ENCODE measurements at regions not wholly inside any gene's neighbourhood (a gene's known extent, or its start where the extent isn't known, plus 50 kb on each side); places are given as distances from the start of the nearest gene placed in this dataset.

DNA sequence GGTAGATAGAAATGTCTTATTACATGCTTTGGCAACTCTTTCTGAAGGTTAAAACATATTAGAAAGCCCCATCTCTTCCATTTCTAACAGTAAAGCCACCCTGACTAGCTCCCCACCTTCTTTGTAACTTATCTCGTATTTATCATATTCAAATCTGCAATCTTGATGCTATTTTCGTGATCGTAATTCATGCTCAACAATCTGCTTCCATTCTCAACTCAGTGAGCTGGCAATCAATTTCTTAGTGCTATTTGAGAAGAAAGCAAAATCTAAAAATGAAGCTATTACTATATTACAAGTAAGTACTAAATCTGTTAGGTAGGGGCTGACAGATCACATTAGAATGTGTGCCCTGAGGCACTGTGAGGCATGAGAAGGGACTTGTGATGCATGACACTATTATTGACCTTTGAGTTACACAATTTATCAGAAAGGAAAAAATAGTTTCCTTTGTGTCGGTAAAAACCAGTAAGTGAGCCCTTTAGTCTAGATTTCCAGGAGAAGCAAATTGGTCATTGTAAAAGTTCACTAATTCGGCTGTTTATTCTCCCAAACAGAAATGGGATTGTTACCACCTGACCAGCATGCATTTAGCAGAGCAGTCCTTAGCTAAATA, 379.7 kb upstream of the CNTN6 start:
- no peak for DNase-seq (ENCODE audit: extremely low spot score)
- CTCF ChIA-PET: interaction anchor here (1.2 kb wide), 1 partner anchor 11 kb away, joined by 4 read pairs; no protein-coding TSS in a partner anchor
- TF ChIP-seq, protein P1, sequence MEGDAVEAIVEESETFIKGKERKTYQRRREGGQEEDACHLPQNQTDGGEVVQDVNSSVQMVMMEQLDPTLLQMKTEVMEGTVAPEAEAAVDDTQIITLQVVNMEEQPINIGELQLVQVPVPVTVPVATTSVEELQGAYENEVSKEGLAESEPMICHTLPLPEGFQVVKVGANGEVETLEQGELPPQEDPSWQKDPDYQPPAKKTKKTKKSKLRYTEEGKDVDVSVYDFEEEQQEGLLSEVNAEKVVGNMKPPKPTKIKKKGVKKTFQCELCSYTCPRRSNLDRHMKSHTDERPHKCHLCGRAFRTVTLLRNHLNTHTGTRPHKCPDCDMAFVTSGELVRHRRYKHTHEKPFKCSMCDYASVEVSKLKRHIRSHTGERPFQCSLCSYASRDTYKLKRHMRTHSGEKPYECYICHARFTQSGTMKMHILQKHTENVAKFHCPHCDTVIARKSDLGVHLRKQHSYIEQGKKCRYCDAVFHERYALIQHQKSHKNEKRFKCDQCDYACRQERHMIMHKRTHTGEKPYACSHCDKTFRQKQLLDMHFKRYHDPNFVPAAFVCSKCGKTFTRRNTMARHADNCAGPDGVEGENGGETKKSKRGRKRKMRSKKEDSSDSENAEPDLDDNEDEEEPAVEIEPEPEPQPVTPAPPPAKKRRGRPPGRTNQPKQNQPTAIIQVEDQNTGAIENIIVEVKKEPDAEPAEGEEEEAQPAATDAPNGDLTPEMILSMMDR (IDR thresholded peaks at IDR 0.05; ENCODE audit: control extremely low read depth, extremely low read depth, low read depth, missing control alignments): no peak
- POLR2A ChIA-PET: no interaction called here

DNA sequence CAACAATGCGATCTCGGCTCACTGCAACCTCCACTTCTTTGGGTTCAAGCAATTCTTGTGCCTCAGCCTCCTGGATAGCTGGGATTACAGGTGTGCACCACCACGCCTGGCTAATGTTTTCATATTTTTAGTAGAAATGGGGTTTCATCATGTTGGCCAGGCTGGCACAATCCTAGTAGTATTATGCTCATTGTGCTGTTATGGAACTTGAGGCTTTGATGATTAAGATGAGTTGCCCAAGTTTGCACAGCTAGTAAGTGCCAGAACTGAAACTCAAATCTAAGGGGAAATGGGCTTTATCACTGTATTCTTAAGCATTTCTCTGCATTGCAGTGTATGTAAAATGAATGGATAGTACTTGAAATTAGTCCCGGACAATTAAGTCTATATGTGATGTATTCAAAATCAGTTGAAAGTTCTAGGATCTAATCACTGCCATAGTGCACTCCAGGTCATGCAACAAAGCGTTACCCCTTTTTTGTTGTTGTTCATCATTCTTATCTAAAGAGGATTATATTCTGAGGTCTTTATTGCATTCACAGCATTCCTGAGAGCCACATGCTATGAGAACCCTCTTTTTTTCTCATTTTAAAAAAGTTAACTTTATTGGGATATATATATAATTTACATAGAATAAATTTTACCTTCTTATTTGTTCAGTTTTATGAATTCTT, 378.7 kb upstream of the CNTN6 start:
- CTCF ChIA-PET: interaction anchor here (1.2 kb wide), 1 partner anchor 12 kb away, joined by 4 read pairs; no protein-coding TSS in a partner anchor
- TF ChIP-seq, protein P1 (IDR thresholded peaks at IDR 0.05; ENCODE audit: control extremely low read depth, extremely low read depth, low read depth, missing control alignments): no peak
- POLR2A ChIA-PET: no interaction called here
- DNase-seq (ENCODE audit: extremely low spot score): no peak

DNA sequence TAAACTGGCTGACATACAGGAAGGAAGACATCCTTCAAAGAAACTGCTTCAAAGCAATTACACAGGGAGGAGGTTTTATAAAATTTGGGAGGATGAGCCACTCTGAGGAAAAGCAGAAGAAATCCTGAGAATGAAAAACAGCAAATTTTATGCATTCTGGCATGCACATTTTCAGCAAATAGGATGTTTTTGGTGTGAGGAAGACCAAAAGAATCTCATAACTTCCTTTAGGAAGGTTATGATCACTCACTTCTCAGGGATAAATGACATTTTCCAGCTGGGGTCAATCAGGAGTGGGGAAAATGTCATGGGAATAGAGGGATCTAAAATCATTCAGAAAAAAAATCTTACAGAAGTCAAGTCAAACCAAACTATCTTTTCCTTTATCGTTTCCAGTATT, 371.7 kb upstream of the CNTN6 start:
- ChIA-PET POLR2A (no interaction called here), CTCF (no interaction called here)
- TF ChIP-seq, protein P1 (IDR thresholded peaks at IDR 0.05; ENCODE audit: control extremely low read depth, extremely low read depth, low read depth, missing control alignments): no peak
- DNase-seq (ENCODE audit: extremely low spot score): no peak

DNA sequence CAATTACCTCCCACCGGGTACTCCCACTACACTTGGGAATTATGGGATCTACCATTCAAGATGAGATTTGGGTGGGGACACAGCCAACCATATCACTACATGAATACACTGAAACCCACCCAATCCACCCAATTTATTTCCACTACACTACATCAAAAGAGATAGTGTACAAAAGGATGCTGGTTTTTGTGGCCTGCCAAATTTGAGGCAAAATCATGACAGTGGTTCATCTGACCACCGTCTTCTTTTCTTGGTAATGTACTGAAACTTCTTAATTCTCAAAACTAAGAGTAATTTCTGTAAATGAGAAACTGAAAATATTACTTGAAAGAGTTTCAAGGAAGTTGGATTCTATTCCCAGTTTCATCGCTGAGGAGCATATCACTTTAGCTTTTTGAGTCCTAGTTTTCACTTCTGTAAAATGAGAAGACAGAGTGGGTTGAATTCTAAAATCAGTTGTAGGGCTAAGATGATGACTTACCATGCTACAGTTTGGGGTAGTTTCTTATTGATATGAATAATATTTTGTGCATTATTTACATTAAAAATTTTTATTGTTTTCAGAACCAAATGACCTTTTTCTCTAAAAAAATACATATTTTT, 360.4 kb upstream of the CNTN6 start:
- ChIA-PET POLR2A (no interaction called here), CTCF (no interaction called here)
- DNase-seq (ENCODE audit: extremely low spot score): no peak
- TF ChIP-seq, protein P1 (IDR thresholded peaks at IDR 0.05; ENCODE audit: control extremely low read depth, extremely low read depth, low read depth, missing control alignments): no peak

DNA sequence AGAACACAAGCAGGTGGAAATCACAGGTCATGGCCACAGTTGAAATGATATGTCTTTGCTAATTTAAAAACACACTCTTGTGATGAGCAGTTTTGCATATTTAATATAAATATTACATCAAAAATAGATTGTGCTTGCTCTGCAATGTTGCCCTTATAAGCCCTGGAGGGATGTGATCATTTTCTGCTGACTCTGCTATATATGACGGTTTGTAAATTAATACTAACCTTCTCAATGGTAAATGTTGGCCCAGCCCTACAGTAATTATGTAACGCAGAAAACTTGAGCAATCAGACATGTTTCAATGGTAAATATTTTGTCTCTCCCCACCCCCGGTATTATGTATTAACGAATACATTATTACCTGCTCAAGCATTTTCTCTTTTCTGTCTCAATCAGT, 359.5 kb upstream of the CNTN6 start:
- ChIA-PET POLR2A (no interaction called here), CTCF (no interaction called here)
- no peak for DNase-seq (ENCODE audit: extremely low spot score)
- TF ChIP-seq, protein P1 (IDR thresholded peaks at IDR 0.05; ENCODE audit: control extremely low read depth, extremely low read depth, low read depth, missing control alignments): no peak

DNA sequence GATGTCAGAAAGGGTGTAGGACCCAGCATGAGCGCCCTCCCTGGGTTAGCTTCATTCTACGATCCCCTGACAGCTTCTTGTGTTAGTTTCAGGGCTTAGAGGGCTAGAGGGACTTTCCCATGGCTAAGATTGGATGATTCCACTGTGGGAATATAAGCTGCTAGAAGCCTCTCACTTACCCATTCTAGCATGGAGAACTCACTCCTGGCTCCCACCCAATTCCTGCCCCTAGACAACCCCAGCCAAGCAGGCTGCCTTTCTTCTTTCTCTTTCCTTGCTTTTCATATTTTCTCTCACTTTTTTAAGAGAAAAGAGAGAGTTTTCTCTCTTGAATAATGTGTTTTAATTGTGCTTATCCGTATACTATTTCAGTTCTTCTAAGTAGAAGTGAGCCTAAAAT, 335.1 kb upstream of the CNTN6 start:
- DNase-seq (ENCODE audit: extremely low spot score): no peak
- TF ChIP-seq, protein P1 (IDR thresholded peaks at IDR 0.05; ENCODE audit: control extremely low read depth, extremely low read depth, low read depth, missing control alignments): no peak
- ChIA-PET CTCF (no interaction called here), POLR2A (no interaction called here)

Measured in GM10248 (cell line).